NCI-H2081 (cell line): ENCODE measurements at regions not wholly inside any gene's neighbourhood (a gene's known extent, or its start where the extent isn't known, plus 50 kb on each side); places are given as distances from the start of the nearest gene placed in this dataset.
A peak's percentile ranks its signal among the peaks of the same experiment; 100 is the strongest.

Experiments
- DNase-seq, 2 experiments: peaks; one replicate each; lab custom pipeline; 2025; lab: John Stamatoyannopoulos, UW

- DNase-seq = peak; percentile 73 to 82
These were observed 51.5 kb upstream of the LRRC32 start for GRCh38 chr11:76721755-76722677.

- no peak for DNase-seq
These were observed 52.6 kb upstream of the LRRC32 start for GRCh38 chr11:76723142-76723541.

DNA sequence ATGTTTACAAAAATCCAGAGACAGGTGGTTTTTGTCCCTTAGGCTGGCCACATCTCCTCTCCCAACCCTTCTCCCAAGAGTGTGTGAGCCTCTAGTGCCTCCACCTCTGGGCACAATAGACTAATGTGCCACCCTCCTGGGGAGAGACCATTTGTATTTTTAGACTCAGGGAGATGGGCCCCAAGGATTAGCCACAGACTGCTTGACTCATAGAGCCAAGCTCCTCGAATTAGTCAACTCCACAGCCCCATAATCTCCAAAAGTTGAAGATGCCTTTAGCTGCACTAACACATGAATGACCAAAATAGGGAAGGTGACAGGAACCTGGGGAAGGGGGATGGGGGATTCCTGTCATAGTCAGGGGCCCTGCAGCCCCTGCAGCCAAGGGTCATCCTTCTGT, 53.0 kb upstream of the LRRC32 start:
- DNase-seq = no peak

DNA sequence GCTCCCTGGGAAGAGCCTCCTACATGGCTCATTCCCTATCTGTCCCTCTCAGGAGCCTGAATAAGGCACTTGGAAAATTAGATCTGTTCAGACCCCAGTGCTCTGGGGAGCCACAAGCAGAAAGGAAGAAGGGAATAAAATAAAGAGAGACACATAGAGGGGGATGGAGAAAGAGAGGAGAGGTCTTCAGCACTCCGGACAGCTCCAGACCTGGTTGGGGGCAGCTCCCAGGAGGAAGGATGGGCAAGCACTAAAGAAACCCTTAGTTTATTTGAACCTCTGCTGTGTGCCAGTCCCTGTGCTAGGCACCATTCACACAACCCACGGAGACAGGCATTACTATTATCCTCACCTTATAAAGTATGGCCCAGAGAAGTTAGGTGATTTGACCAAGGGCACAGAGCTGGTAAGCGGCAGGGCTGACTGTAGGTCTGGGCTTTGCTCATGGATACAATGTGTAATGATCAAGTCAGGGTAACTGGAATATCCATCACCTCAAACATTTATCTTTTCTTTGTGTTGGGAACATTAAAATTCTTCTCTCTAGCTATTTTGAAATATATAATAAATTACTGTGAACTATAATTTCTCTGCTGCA, 53.7 kb upstream of the LRRC32 start:
- DNase-seq = no peak

DNA sequence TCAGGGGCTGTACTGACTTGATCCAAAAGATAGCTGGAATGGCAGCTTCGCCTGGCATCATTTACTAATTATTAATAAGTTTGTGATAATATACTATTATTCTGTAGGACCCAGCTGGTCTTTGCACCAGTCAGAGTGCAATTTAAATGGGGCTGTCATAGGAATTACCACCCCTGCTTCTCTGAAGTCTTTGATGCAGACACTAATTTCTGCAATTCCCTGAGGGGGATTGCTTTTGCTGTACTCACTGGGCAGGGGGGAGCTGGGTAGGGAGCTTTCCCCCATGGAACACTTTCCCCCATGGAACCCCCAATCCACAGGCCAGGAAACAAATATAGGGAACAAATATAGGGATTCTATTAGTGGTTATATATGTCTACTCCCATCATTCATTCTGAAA, 54.9 kb upstream of the TSKU start:
- DNase-seq = no peak

- DNase-seq = no peak
These were observed 54.4 kb upstream of the TSKU start for GRCh38 chr11:76728778-76729177.

DNA sequence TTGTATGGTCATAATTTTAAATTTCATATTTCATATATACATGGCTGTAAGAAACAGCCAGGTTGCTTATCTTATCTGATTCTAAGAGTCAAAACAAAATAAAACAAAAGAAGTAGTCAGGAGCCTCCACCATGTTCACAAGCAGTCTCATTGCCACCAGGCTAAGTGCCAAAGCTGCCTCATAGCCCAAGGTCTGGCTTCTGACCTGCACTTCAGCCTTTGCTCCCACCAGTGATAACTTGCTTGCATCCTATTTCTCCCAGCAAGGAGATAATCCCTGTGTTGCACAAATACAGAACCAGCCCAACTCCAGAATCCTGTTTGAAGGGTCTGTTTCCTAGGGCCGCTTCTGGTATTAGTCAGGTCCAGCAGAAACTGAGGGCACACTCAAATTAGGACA, 53.9 kb upstream of the TSKU start:
- DNase-seq = no peak

DNA sequence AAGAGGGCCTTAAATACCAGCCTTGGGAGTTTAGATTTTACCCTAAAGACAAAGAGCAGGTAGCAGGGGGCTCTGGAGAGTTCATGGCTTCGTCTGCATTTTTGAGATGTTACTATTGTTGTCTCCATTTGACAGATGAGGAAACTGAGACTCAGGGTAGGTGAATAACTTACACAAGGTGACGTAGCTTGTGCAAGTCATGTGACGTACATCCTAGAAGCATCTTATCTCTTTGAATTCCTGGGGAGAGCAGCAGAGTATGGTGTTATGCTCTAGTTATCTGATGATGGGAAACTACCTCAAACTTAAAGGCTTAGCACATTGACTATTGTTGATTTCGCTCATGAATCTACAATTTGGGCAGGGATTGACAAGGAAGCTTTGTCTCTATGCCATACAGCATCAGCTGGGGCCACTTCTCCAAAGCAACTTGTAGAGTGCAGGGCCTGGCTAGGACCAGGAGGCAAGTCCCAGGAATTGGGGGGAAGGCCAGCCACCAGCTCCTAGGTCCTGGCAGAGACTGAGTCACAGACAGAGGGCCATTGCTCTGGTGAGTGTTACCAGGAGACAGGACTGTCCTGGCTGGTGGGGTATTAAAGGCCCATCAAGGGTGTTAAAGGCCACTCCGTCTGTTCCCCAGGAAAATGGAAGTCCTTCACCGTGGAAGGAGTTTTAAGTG, 52.1 kb upstream of the TSKU start:
- no peak for DNase-seq

DNA sequence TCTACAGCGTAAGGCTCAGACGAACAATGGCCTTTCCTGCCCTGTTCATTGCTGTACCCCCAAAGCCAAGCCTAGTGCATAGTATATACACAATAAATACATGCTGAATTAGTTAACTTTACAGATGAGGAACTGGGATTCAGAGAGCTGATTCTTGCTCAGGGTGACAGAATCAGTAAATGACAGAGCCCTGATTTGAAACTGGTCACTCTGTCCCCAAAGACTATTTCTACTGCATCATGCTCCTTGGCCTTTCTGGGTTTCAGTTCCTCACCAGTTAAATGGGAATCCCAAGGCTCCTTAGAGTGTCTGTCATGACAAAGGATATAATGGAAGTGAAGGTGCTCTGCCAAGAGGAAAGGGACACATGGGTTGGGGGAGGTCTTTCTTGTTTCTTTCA, 50.5 kb upstream of the TSKU start:
- no peak for DNase-seq
